ENCODE measurements at regions not wholly inside any gene's neighbourhood (a gene's known extent, or its start where the extent isn't known, plus 50 kb on each side); places are given as distances from the start of the nearest gene placed in this dataset.

GRCh38 chr5:118531276-118531675 is 457.1 kb downstream of the DTWD2 start:
- no peak for ATAC-seq
- CTCF ChIA-PET: no interaction called here
- POLR2A ChIA-PET: no interaction called here
- FAIRE-seq: no peak
- WGBS (ENCODE audit: missing lambda C conversion rate): 0% methylated on average over 1 of the region's 1 CpG
- no peak for DNase-seq (ENCODE audit: low read depth in 1 of 2, low spot score in 1 of 2)
- H3K9me3 ChIP-seq: no peaks in the 10 kb centered on the region
- TF ChIP-seq ZC3H11A (IDR thresholded peaks at IDR 0.05) (no peak), NR3C1 (IDR thresholded peaks at IDR 0.05) (no peak), MAFK (IDR thresholded peaks at IDR 0.05; ENCODE audit: partially characterized antibody) (no peak), HOXB13 (CRISPR knock-in tag; IDR thresholded peaks at IDR 0.05; ENCODE audit: low read depth) (no peak), HES2 (IDR thresholded peaks at IDR 0.05) (no peak), EP300 (IDR thresholded peaks at IDR 0.05) (no peak), CHD4 (IDR thresholded peaks at IDR 0.05; ENCODE audit: borderline replicate concordance) (no peak), RCOR1 (IDR thresholded peaks at IDR 0.05; ENCODE audit: low read depth, low read length) (no peak), RARB (CRISPR knock-in tag; IDR thresholded peaks at IDR 0.05) (no peak), JUNB (IDR thresholded peaks at IDR 0.05) (no peak), POLR2A (IDR thresholded peaks at IDR 0.05; ENCODE audit: low read length) (no peak), MYC (IDR thresholded peaks at IDR 0.05; ENCODE audit: borderline replicate concordance, low read length) (no peak), ZSCAN20 (CRISPR knock-in tag; IDR thresholded peaks at IDR 0.05) (no peak), CEBPB (IDR thresholded peaks at IDR 0.05) (no peak), FOXS1 (CRISPR knock-in tag; IDR thresholded peaks at IDR 0.05) (no peak), CBX2 (IDR thresholded peaks at IDR 0.05; ENCODE audit: borderline replicate concordance, low read depth) (no peak), EHF (CRISPR knock-in tag; IDR thresholded peaks at IDR 0.05) (no peak)
- TF ChIP-seq, protein P1, sequence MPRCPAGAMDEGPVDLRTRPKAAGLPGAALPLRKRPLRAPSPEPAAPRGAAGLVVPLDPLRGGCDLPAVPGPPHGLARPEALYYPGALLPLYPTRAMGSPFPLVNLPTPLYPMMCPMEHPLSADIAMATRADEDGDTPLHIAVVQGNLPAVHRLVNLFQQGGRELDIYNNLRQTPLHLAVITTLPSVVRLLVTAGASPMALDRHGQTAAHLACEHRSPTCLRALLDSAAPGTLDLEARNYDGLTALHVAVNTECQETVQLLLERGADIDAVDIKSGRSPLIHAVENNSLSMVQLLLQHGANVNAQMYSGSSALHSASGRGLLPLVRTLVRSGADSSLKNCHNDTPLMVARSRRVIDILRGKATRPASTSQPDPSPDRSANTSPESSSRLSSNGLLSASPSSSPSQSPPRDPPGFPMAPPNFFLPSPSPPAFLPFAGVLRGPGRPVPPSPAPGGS (IDR thresholded peaks at IDR 0.05): no peak
- TF ChIP-seq, protein P2, sequence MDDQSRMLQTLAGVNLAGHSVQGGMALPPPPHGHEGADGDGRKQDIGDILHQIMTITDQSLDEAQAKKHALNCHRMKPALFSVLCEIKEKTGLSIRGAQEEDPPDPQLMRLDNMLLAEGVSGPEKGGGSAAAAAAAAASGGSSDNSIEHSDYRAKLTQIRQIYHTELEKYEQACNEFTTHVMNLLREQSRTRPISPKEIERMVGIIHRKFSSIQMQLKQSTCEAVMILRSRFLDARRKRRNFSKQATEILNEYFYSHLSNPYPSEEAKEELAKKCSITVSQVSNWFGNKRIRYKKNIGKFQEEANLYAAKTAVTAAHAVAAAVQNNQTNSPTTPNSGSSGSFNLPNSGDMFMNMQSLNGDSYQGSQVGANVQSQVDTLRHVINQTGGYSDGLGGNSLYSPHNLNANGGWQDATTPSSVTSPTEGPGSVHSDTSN (IDR thresholded peaks at IDR 0.05): no peak
- H3K4me2 ChIP-seq: no peak overlapping the region
- H3K4me3 ChIP-seq: no peak overlapping the region
- no peaks in the 10 kb centered on the region for H3K4me1 ChIP-seq
- H3K27ac ChIP-seq: no peak overlapping the region

DNA sequence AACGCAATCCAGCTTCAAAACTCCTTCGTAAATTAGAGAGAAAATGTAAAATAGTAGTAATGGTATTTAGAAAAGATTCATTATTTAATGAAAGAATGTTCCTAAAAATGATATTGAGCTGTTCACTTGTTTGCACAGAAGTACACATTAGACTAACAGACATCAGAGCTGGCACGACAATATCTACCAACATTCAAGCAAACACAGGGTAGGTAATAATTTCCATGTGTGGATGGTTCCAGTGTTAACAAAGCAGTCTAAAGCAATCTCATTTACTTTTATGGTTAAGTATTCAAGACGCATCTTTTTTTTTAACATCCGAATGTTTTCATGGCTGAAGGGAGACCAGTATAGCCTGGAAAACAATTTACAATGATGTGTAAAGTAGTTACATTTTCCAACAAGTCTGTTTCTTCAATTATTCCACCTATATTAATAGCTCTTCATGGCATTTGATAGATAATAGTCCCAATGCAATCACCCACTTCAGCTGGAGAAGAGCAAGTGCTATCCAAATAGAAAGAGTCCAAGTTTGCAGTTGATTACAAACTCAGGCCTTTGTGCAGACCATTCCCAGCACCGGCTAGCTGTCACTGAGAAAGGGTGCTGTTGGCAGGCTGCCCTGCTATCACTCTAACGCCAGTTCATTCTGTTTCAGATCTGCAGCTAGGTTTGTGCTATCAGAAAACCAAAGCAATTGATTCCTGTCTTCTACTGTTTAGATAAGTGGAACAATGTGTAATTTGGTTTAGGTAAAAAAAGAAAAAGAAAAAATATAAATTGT is 458.8 kb downstream of the DTWD2 start:
- no peak for FAIRE-seq
- ChIA-PET CTCF (no interaction called here), POLR2A (no interaction called here)
- no peak for ATAC-seq
- Histone ChIP-seq H3K4me2 (no peak overlapping the region), H3K27ac (no peak overlapping the region), H3K4me3 (no peak overlapping the region), H3K4me1 (no peaks in the 10 kb centered on the region), H3K9me3 (no peaks in the 10 kb centered on the region)
- no peak for DNase-seq (ENCODE audit: low read depth in 1 of 2, low spot score in 1 of 2)
- WGBS (ENCODE audit: missing lambda C conversion rate): 9% methylated on average over 7 of the region's 7 CpGs
- no peak for TF ChIP-seq GATA3 (IDR thresholded peaks at IDR 0.05; ENCODE audit: borderline replicate concordance)
- TF ChIP-seq EP300 (IDR thresholded peaks at IDR 0.05): no peak
- TF ChIP-seq CBX2 (IDR thresholded peaks at IDR 0.05; ENCODE audit: borderline replicate concordance, low read depth): no peak
- TF ChIP-seq POLR2AphosphoS2 (conservative IDR thresholded peaks at IDR 0.05; ENCODE audit: low read length): no peak
- no peak for TF ChIP-seq MYC (IDR thresholded peaks at IDR 0.05; ENCODE audit: borderline replicate concordance, low read length)
- no peak for TF ChIP-seq SREBF2 (IDR thresholded peaks at IDR 0.05)
- no peak for TF ChIP-seq E2F6 (IDR thresholded peaks at IDR 0.05; ENCODE audit: borderline replicate concordance, low read depth)
- TF ChIP-seq ZC3H11A (IDR thresholded peaks at IDR 0.05): no peak
- no peak for TF ChIP-seq CEBPB (IDR thresholded peaks at IDR 0.05)
- no peak for TF ChIP-seq EHF (CRISPR knock-in tag; IDR thresholded peaks at IDR 0.05)
- no peak for TF ChIP-seq ZFP36 (IDR thresholded peaks at IDR 0.05; ENCODE audit: borderline replicate concordance, partially characterized antibody)
- TF ChIP-seq TP53 (CRISPR knock-in tag; IDR thresholded peaks at IDR 0.05): no peak
- TF ChIP-seq CHD2 (IDR thresholded peaks at IDR 0.05; ENCODE audit: low read length, partially characterized antibody): no peak
- TF ChIP-seq HOXA7 (CRISPR knock-in tag; IDR thresholded peaks at IDR 0.05): no peak
- no peak for TF ChIP-seq CHD4 (IDR thresholded peaks at IDR 0.05; ENCODE audit: borderline replicate concordance)
